GM21825 (cell line): ENCODE measurements at regions not wholly inside any gene's neighbourhood (a gene's known extent, or its start where the extent isn't known, plus 50 kb on each side); places are given as distances from the start of the nearest gene placed in this dataset.
"Not testable (repeated sequence)": the region's sequence is repeated elsewhere in the genome, so short reads cannot be mapped to it uniquely, and the experiment has no call there.

Source experiments
- ATAC-seq: cut with Tn5 transposase; IDR thresholded peaks from one replicate; pipeline ENCODE4 v1.9.1; 2021; ENCODE audit warnings: mild to moderate bottlenecking, moderate library complexity; ENCODE audit not compliant: unreplicated experiment

DNA sequence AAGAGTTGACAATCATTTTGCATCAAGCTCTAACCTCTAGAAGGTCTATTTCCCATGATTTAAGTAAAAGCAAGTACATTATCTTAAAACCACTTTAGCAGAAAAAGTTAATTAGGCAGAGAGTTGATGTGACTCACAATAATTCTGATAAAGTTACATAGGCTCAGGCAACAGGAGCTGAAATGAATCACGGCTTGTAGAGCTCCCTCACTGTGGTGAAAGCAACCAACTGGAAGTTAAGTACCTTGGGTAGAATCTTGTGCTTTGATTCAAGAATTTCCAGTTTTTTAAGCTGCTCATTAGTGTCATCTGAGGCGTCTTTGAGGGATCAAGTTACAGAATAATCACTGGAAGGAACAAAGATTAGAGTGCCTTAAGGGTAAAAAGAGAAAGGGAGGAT, 68.9 kb upstream of the NFE2L3 start:
- ATAC-seq, result no peak

DNA sequence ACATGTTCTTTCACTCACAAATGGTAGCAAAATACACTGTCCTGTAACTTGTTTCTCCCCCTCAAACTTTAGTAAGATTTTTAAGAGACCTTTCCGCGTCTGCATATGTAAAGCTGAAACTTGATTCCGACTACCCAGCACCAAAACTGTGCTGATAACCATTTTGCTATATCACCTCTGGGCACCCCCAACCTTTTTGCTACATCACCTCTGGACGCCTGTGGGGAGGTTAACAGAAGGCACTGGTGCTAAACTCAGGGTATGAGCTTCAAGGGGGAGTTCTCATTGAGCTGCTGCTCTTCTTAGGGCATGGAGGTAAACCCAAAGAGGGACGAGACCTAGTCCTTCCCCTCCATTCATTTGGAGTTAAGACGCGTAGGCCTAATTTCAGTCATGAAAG, 67.6 kb upstream of the NFE2L3 start:
- ATAC-seq, result no peak

GRCh38 chr7:26085771-26086170, 66.2 kb upstream of the NFE2L3 start:
- ATAC-seq, result no peak

GRCh38 chr7:26087321-26088091, 64.5 kb upstream of the NFE2L3 start:
- ATAC-seq, result no peak

DNA sequence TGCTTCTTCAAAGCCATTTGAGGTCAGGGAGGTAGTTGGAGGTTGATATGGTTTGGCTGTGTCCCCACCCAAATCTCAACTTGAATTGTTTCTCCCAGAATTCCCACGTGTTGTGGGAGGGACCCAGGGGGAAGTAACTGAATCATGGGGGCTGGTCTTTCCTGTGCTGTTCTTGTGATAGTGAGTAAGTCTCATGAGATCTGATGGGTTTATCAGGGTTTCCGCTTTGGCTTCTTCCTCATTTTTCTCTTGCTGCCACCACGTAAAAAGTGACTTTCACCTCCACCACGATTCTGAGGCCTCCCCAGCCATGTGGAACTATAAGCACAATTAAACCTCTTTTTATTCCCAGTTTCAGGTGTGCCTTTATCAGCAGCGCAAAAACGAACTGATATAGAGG, 62.5 kb upstream of the NFE2L3 start:
- ATAC-seq, result not testable (repeated sequence)

DNA sequence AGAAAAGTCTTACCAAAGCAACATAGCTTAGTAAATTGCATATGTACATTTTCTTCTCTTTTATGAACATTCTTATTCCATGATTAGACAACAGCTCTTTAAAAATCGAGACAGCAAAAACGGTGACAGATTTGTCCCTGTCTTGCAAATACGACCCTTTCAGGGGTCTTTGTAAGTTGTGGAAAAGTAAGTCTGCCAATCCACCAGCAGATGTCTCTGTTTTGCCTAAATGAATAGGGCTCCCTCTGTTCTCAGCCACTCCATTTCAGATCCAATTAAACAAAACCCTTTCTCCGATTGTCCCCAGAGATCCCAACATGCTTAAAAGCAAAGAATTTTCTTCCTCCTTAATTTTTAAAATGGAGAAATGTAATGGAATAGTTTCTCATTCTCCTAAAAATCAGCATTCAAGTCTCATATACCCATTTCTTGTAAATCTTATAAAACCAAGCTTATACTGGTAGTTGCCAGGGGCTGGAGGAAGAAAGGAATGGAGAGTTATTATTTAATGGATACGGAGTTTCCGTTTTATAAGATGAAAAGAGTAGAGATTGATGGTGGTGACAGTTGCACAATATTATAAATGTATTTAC, 61.0 kb upstream of the NFE2L3 start:
- no peak for ATAC-seq

DNA sequence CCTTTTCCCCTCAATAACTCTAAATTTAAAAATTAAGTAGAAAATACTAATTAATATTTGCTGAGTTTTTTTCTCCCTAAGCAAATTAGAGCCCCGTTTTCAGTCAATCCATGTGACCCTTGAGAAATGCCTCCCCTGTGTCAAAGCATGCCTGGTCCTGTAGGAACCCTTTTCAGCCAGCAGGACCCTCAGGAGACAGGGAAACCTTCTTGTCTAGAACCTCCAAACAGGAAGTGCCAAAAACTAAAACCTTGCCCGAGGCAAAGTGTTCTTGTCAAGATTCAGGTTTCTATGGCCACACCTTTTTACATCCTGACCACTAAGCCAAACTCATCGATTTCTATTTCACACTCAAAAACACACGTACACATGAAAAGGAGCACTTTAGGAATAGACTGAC, 60.1 kb upstream of the NFE2L3 start:
- no peak for ATAC-seq

DNA sequence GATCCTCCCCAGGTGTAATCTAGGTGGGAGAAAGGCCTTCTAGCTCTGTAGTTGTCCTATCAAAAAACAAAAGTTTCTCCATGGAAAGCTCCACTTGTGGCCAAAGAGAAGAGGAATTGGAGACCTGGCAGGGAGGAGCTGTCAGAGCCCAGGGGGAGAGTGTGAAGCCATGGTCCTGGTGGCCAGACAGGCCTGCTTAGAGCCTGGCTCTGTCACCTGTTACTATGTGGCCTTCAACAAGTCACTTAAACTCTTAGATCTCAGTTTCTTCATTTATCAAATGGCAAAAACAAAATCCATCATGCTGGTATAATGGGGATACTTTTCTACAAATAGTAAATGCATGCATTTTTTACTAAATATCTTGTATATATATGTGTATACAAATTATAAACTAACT, 59.0 kb upstream of the NFE2L3 start:
- ATAC-seq, result no peak

- ATAC-seq, result no peak
These were observed 55.9 kb upstream of the NFE2L3 start for GRCh38 chr7:26096136-26096535.

DNA sequence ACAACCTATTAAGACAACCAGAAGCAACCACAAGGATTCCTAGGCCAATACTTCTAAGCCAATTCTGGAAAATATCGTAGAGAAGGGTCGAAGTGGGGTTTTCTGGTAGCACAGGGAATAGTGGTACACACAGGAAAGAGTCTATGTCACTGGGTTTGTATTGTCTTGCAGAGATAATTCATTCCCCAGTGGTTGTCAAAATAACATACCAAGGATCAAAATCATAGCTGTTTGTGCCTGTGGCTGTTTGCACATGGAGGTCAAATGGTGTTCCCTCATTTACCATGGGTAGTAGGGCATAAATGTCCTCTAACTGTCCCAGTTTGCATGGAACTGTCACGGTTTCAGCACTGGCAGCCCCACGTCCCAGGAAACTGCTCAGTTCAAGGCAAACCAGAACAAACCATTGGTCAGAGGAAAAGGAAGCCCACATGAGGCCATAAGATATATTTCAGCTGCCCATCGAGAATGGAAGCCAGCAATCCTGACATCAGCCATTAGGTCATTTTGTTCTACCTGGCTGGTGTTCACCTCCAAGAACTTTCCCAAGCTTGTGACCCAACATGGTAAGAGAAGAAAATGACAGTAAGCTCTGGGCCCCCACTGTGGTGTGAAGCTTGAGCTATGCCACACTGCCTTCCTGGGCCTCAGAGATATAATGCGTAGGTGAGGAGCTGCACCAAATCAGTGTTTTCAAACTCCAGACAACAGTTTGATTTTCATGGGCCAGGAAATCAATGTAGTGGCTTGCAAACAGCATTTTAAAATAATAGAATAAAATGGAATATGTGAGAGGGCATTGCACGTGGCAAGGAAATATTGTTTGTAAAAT, 53.9 kb upstream of the NFE2L3 start:
- ATAC-seq, result no peak

DNA sequence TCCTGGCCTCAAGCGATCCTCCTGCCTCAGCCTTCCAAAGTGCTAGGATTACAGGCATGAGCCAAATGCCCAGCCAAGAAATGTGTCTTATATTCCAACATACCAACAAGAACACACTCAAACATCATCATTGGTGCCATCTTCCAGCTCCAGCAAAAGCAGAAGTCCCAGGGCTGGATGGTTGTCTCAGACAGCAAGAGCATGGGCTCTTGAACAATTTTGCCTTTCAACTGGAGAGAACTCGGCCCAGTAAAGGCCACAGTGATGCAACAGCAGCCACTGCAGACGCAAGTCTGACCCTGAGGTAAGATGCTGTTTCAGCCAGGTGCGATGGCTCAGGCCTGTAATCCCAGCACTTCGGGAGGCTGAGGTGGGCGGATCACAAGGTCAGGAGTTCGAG, 52.8 kb upstream of the NFE2L3 start:
- no peak for ATAC-seq

DNA sequence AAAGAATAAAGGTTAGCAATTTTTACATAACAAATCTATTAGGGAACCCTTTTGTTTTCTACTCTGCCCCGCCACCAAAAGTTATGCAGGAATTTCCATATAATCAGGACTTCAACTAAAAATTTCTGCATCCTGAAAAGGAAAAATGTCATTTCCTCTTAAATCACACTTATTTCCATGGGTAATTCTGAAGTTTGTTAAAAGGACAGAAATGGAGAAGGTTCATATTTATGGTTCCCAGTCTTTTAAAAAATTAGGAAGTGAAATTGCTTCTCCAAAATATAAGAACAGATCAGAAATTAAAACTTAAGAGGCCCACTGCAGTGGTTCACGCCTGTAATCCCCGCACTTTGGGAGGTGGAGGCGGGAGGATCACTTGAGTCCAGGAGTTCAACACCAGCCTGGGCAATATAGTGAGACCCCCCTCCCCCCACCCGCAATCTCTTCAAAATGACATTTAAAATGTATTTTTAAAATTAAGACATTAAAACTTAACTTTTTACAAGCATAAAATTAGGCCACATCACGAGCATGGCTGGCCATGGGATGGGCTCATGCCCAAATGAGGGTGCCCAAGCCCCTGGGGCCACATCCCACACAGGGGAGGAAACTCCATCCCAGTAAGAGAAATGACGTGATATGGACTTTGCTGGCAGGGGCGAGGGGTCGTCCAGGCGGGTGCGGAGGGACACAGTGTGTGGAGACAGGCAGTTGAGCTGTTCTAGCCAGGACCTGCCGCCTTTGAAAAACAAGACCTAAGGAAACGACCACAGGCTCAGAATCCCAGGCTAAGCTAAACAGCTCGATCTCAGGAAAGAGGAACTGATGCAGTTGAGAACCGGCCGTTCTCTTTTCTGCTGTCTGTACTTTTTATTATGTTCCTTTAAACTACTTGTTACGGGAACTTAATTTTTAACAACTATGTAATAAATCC, 51.3 kb upstream of the NFE2L3 start:
- ATAC-seq, result no peak

DNA sequence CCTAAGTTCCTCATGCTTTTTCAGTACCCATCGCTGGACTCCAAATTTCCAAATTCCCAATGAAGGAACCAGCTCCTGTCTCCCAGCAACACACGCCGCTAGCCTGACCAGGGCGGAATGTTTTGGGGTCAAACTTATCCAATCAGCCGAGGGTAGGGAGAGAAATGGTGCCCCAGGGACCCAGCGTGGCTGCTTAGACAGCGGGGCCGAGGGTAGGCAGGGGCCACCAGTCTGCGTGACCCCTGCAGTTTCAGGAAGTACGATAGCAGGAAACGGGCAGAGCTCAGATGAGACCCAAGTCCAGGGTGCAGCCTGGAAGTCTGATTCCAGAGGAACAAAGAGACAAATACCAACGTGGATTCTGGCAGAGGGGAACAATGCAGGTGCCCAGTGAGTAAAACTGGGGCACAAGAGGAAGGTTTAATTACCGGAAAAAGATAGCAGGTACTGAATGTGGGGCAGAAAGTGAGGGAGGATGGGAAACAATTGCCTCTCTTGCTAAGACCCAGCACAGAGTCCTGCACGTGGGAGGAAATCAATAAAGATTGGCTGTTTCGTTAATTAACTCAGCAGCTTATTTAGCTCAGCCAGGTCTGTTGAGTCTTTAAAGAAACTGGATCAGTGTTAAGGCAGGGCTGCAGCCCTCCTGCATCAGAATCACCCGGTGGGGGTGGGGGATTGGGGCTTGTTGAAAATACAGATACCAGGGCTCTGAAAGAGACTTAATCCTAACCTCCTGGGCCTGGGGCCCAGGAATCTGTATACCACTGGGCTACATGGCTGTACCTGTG, 50.4 kb upstream of the NFE2L3 start:
- no peak for ATAC-seq

GRCh38 chr7:26102176-26102575, 49.8 kb upstream of the NFE2L3 start:
- ATAC-seq, result no peak
